A673 (cell line): ENCODE measurements at regions not wholly inside any gene's neighbourhood (a gene's known extent, or its start where the extent isn't known, plus 50 kb on each side); places are given as distances from the start of the nearest gene placed in this dataset.

Experiments used
- CTCF ChIP-seq: fragments of 300-800, 200-600 bp; sonication (generic); conservative IDR thresholded peaks from 2 replicates; pipeline ENCODE4 v1.5.1; 2017; ENCODE audit warnings: low read depth, mild to moderate bottlenecking, antibody characterized with exemption, low read length, moderate library complexity, mixed read lengths
- EZH2 ChIP-seq: fragments of 200-600 bp; sonication (generic); IDR thresholded peaks from 2 replicates; pipeline ENCODE4 v1.6.1; 2017; ENCODE audit warnings: borderline replicate concordance, low read depth, mild to moderate bottlenecking, mixed read lengths, antibody characterized with exemption, low read length; ENCODE audit not compliant: poor library complexity, severe bottlenecking

GRCh38 chr20:4073852-4074741 lies 58.7 kb upstream of the RNF24 start:
- TF ChIP-seq CTCF (no peak), EZH2 (no peak)
